DND-41 (cell line): ENCODE measurements at regions not wholly inside any gene's neighbourhood (a gene's known extent, or its start where the extent isn't known, plus 50 kb on each side); places are given as distances from the start of the nearest gene placed in this dataset.
"Not testable (repeated sequence)": the region's sequence is repeated elsewhere in the genome, so short reads cannot be mapped to it uniquely, and the experiment has no call there.

Experiments used
- ATAC-seq: fragments of 200-7000 bp; cut with Tn5 transposase; 3 replicates; pipeline ENCODE4 v1.9.1; 2021; ENCODE audit warnings: low read depth; ENCODE audit not compliant: insufficient read depth
- DNase-seq: peaks from one replicate; pipeline ENCODE4 v3.0.0-alpha.2; 2020
- H2AFZ ChIP-seq: 2 replicates; pipeline ENCODE4 v1.6.0; 2012; ENCODE audit warnings: low read depth, low read length
- H3K27ac ChIP-seq: 2 replicates; pipeline ENCODE4 v1.5.1; 2012; ENCODE audit warnings: low read length, inconsistent platforms
- H3K27me3 ChIP-seq: fragments of 200-600 bp; sonication (generic); 2 replicates; pipeline ENCODE4 v1.6.0; 2012; ENCODE audit warnings: low read length, mild to moderate bottlenecking, inconsistent platforms; ENCODE audit not compliant: insufficient read depth, poor library complexity
- H3K36me3 ChIP-seq: 2 replicates; pipeline ENCODE4 v1.5.1; 2012; ENCODE audit warnings: low read length, inconsistent platforms; ENCODE audit not compliant: insufficient read depth
- H3K4me1 ChIP-seq: 2 replicates; pipeline ENCODE4 v1.5.1; 2012; ENCODE audit warnings: mild to moderate bottlenecking, low read length; ENCODE audit not compliant: insufficient read depth
- H3K4me2 ChIP-seq: 2 replicates; pipeline ENCODE4 v1.6.0; 2012; ENCODE audit warnings: mild to moderate bottlenecking, moderate library complexity, low read length, inconsistent platforms; ENCODE audit not compliant: insufficient read depth
- H3K4me3 ChIP-seq, 2 experiments: fragments of 200-600 bp in 1 of 2; shearing (Covaris generic) in 1 of 2; 2 replicates each; pipeline ENCODE4 v1.5.1; 2012 to 2016; ENCODE audit warnings: inconsistent platforms in 2 of 2, low read length in 2 of 2, mild to moderate bottlenecking in 2 of 2, low read depth in 1 of 2, moderate library complexity in 1 of 2
- H3K79me2 ChIP-seq: 2 replicates; pipeline ENCODE4 v1.6.0; 2012; ENCODE audit warnings: low read length, inconsistent platforms; ENCODE audit not compliant: insufficient read depth
- H3K9ac ChIP-seq: 2 replicates; pipeline ENCODE4 v1.6.0; 2012; ENCODE audit warnings: low read depth, mild to moderate bottlenecking, inconsistent platforms, low read length, moderate library complexity
- H3K9me3 ChIP-seq: 2 replicates; pipeline ENCODE4 v1.5.1; 2012; ENCODE audit warnings: low read length, moderate library complexity, mild to moderate bottlenecking, inconsistent platforms; ENCODE audit not compliant: insufficient read depth, severe bottlenecking
- H4K20me1 ChIP-seq: 2 replicates; pipeline ENCODE4 v1.6.0; 2012; ENCODE audit warnings: low read length; ENCODE audit not compliant: insufficient read depth
- CTCF ChIP-seq: IDR thresholded peaks from 2 replicates; pipeline ENCODE4 v1.5.1; 2012; ENCODE audit warnings: borderline replicate concordance, low read length, moderate library complexity, mild to moderate bottlenecking; ENCODE audit not compliant: poor library complexity, severe bottlenecking; ENCODE audit errors: extremely low read depth
- EZH2 ChIP-seq: IDR thresholded peaks from 3 replicates; pipeline ENCODE4 v1.6.1; 2012; ENCODE audit warnings: borderline replicate concordance, low read depth, mild to moderate bottlenecking, moderate library complexity, low read length, inconsistent platforms; ENCODE audit not compliant: severe bottlenecking

DNA sequence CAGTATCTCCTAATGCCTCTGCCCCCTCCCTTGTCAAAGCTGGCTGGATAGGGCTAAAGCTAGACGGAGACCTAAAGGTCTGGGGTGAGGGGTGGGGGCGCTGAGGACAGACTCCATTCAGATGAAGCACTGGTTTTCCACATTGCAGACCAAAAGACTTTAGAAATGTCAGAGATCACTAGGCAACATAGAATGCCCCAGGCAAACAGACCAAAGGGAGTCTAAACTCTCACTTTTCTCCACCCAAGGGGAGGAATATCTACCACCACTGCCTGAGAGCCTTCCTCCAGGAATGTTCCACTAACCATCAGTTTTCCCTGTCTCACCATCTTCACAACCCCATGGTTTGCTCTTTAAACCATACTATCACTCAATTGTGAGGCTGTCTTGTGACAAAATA is 106.9 kb upstream of the KRAS start:
- no peaks in the 10 kb centered on the region for H4K20me1 ChIP-seq
- H3K4me3 ChIP-seq: no peak overlapping the region
- no peaks in the 10 kb centered on the region for H3K9me3 ChIP-seq
- no peak overlapping the region for H3K4me2 ChIP-seq
- no peak for TF ChIP-seq EZH2
- no peak for TF ChIP-seq CTCF
- no peak overlapping the region for H2AFZ ChIP-seq
- no peak overlapping the region for H3K9ac ChIP-seq
- no peaks in the 10 kb centered on the region for H3K4me1 ChIP-seq
- DNase-seq (no peak), ATAC-seq (no peak)
- H3K27me3 ChIP-seq: peaks cover 2% of the 10 kb centered on the region
- no peak overlapping the region for H3K27ac ChIP-seq
- H3K79me2 ChIP-seq: no peaks in the 10 kb centered on the region
- no peaks in the 10 kb centered on the region for H3K36me3 ChIP-seq

GRCh38 chr12:25352942-25353341 is 102.2 kb upstream of the KRAS start:
- H3K79me2 ChIP-seq, H3K9ac ChIP-seq, DNase-seq, H3K36me3 ChIP-seq, H3K27me3 ChIP-seq, H4K20me1 ChIP-seq, H3K4me2 ChIP-seq, H3K4me1 ChIP-seq, H3K9me3 ChIP-seq, ATAC-seq, H3K4me3 ChIP-seq, H2AFZ ChIP-seq, H3K27ac ChIP-seq: not testable (repeated sequence)

GRCh38 chr12:25352083-25352918 is 101.6 kb upstream of the KRAS start:
- H3K9ac ChIP-seq: no peak overlapping the region
- H3K9me3 ChIP-seq: no peaks in the 10 kb centered on the region
- no peak overlapping the region for H3K27ac ChIP-seq
- no peak overlapping the region for H3K4me3 ChIP-seq
- no peaks in the 10 kb centered on the region; the same call in 1 of the 2 replicates for H3K4me1 ChIP-seq
- H4K20me1 ChIP-seq: no peaks in the 10 kb centered on the region
- H3K36me3 ChIP-seq: no peaks in the 10 kb centered on the region
- TF ChIP-seq EZH2: no peak
- no peak for TF ChIP-seq CTCF
- ATAC-seq (no peak), DNase-seq (no peak)
- H3K27me3 ChIP-seq: no peaks in the 10 kb centered on the region
- no peaks in the 10 kb centered on the region for H3K79me2 ChIP-seq
- H2AFZ ChIP-seq: no peak overlapping the region
- no peak overlapping the region for H3K4me2 ChIP-seq

DNA sequence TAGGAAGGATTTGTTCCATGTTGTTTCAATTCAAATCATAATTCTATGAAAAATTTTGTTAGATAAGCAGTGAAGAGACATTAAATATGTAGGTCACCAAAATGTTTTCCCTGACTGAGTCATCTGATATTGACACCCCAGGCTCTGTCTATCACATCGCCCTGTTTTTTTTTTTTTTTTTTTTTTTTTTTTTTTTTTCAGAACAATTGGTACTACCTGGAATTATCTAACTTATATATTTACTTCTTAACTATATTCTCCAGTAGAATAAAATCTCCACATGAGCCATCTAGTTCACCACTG is 97.8 kb upstream of the KRAS start:
- ATAC-seq: no peak
- Histone ChIP-seq H3K27me3 (no peaks in the 10 kb centered on the region), H3K27ac (no peak overlapping the region), H4K20me1 (no peaks in the 10 kb centered on the region), H3K9ac (no peak overlapping the region), H2AFZ (no peak overlapping the region), H3K79me2 (no peaks in the 10 kb centered on the region), H3K36me3 (no peaks in the 10 kb centered on the region), H3K4me2 (no peak overlapping the region), H3K4me1 (no peaks in the 10 kb centered on the region; the same call in 1 of the 2 replicates), H3K9me3 (no peaks in the 10 kb centered on the region), H3K4me3 (no peak overlapping the region)
- DNase-seq: no peak
- TF ChIP-seq CTCF (no peak), EZH2 (no peak)
